SK-N-SH treated with all-trans-retinoic acid at 6 μM for 48 hours (cell line): ENCODE measurements at regions not wholly inside any gene's neighbourhood (a gene's known extent, or its start where the extent isn't known, plus 50 kb on each side); places are given as distances from the start of the nearest gene placed in this dataset.

Experiments used
- ATAC-seq: fragments of 200-7000 bp; cut with Tn5 transposase; 3 replicates; pipeline ENCODE4 v1.9.1; 2020; ENCODE audit warnings: mild to moderate bottlenecking, moderate library complexity
- ARNTL ChIP-seq: fragments of 450-650 bp; formaldehyde crosslinking; IDR thresholded peaks from 2 replicates; pipeline ENCODE4 v1.5.0; 2020; ENCODE audit warnings: low read depth, mild to moderate bottlenecking, moderate library complexity, borderline replicate concordance
- BACH2 ChIP-seq: fragments of 250-450 bp; sonication (Bioruptor Pico); IDR thresholded peaks from 2 replicates; pipeline ENCODE4 v1.9.0; 2021; ENCODE audit warnings: mild to moderate bottlenecking, borderline replicate concordance
- CSDC2 ChIP-seq: fragments of 250-450 bp; sonication (Bioruptor Pico); IDR thresholded peaks from 2 replicates; pipeline ENCODE4 v1.5.0; 2020; ENCODE audit warnings: mild to moderate bottlenecking, moderate library complexity
- ESRRG ChIP-seq: fragments of 250-450 bp; sonication (Bioruptor Pico); IDR thresholded peaks from 2 replicates; pipeline ENCODE4 v1.6.1; 2021; ENCODE audit warnings: mild to moderate bottlenecking
- GLIS3 ChIP-seq: fragments of 250-450 bp; sonication (Bioruptor Pico); IDR thresholded peaks from 2 replicates; pipeline ENCODE4 v1.5.0; 2020; ENCODE audit warnings: mild to moderate bottlenecking, moderate library complexity
- ISL1 ChIP-seq: fragments of 250-450 bp; sonication (Bioruptor Pico); IDR thresholded peaks from 2 replicates; pipeline ENCODE4 v2.1.2; 2022; ENCODE audit warnings: mild to moderate bottlenecking, moderate library complexity
- OSR1 ChIP-seq: fragments of 250-450 bp; sonication (Bioruptor Pico); IDR thresholded peaks from 2 replicates; pipeline ENCODE4 v1.8.0; 2022; ENCODE audit warnings: moderate library complexity, mild to moderate bottlenecking, inconsistent platforms
- POU6F1 ChIP-seq: fragments of 250-450 bp; sonication (Bioruptor Pico); IDR thresholded peaks from 2 replicates; pipeline ENCODE4 v1.8.0; 2021; ENCODE audit warnings: low read depth, mild to moderate bottlenecking, moderate library complexity, borderline replicate concordance
- PPARA ChIP-seq: fragments of 250-450 bp; sonication (Bioruptor Pico); IDR thresholded peaks from 2 replicates; pipeline ENCODE4 v1.5.0; 2020; ENCODE audit warnings: mild to moderate bottlenecking, borderline replicate concordance
- RARB ChIP-seq: fragments of 250-450 bp; sonication (Bioruptor Pico); IDR thresholded peaks from 2 replicates; pipeline ENCODE4 v1.8.0; 2021; ENCODE audit warnings: mild to moderate bottlenecking, moderate library complexity
- SNAI2 ChIP-seq: fragments of 250-450 bp; sonication (Bioruptor Pico); IDR thresholded peaks from 2 replicates; pipeline ENCODE4 v1.5.0; 2020; ENCODE audit warnings: mild to moderate bottlenecking, moderate library complexity
- TCF4 ChIP-seq: fragments of 250-450 bp; sonication (Bioruptor Pico); IDR thresholded peaks from 2 replicates; pipeline ENCODE4 v1.8.0; 2021; ENCODE audit warnings: mild to moderate bottlenecking, moderate library complexity, borderline replicate concordance
- TOX ChIP-seq: fragments of 250-450 bp; sonication (Bioruptor Pico); IDR thresholded peaks from 2 replicates; pipeline ENCODE4 v1.8.0; 2021; ENCODE audit warnings: mild to moderate bottlenecking, moderate library complexity, borderline replicate concordance
- ZC3H10 ChIP-seq: fragments of 250-450 bp; sonication (Bioruptor Pico); IDR thresholded peaks from 2 replicates; pipeline ENCODE4 v1.5.1; 2021; ENCODE audit warnings: mild to moderate bottlenecking, moderate library complexity
- ZFP3 ChIP-seq: fragments of 250-450 bp; sonication (Bioruptor Pico); IDR thresholded peaks from 2 replicates; pipeline ENCODE4 v1.5.0; 2020; ENCODE audit warnings: mild to moderate bottlenecking, moderate library complexity
- ZFP30 ChIP-seq: fragments of 450-650 bp; formaldehyde crosslinking; IDR thresholded peaks from 2 replicates; pipeline ENCODE4 v1.5.0; 2022; ENCODE audit warnings: mild to moderate bottlenecking, moderate library complexity
- ZNF565 ChIP-seq: fragments of 450-650 bp; formaldehyde crosslinking; conservative IDR thresholded peaks from 2 replicates; pipeline ENCODE4 v1.5.0; 2020; ENCODE audit warnings: low read depth, mild to moderate bottlenecking, moderate library complexity
- ZNF70 ChIP-seq: fragments of 450-650 bp; formaldehyde crosslinking; IDR thresholded peaks from 2 replicates; pipeline ENCODE4 v1.5.0; 2020; ENCODE audit warnings: mild to moderate bottlenecking, moderate library complexity
- ZNF8 ChIP-seq: fragments of 450-650 bp; formaldehyde crosslinking; IDR thresholded peaks from 2 replicates; pipeline ENCODE4 v1.5.0; 2020; ENCODE audit warnings: mild to moderate bottlenecking, moderate library complexity
- TF ChIP-seq, protein P1 (sequence below): fragments of 250-450 bp; sonication (Bioruptor Pico); IDR thresholded peaks from 2 replicates; pipeline ENCODE4 v1.8.0; 2020; ENCODE audit warnings: mild to moderate bottlenecking, moderate library complexity, borderline replicate concordance
- TF ChIP-seq, protein P2 (sequence below): fragments of 250-450 bp; sonication (Bioruptor Pico); IDR thresholded peaks from 2 replicates; pipeline ENCODE4 v1.5.1; 2020; ENCODE audit warnings: low read depth, mild to moderate bottlenecking, moderate library complexity
- TF ChIP-seq, protein P3 (sequence below): fragments of 250-450 bp; sonication (Bioruptor Pico); IDR thresholded peaks from 2 replicates; pipeline ENCODE4 v1.5.1; 2021; ENCODE audit warnings: mild to moderate bottlenecking, moderate library complexity
- TF ChIP-seq, protein P4 (sequence below): fragments of 250-450 bp; sonication (Bioruptor Pico); IDR thresholded peaks from 2 replicates; pipeline ENCODE4 v1.5.0; 2020; ENCODE audit warnings: mild to moderate bottlenecking, moderate library complexity

DNA sequence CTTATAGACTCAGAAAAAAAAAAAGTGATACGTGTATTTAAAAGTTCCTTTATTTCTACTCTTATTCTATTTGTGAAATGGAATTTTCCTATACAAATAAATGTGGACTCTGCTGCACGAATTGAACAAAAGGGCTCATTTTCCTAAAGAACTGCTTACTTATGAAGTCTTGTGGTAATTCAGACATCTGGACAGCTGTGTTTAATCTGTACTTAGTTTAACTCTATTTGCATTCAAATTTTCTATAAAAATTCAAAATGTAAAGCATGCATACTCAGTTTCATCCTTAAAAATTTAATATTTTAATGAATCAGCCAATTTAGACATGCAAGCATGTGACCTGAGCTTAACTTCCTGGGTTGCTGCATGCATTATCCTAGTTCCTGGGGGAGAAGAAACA, 118.0 kb upstream of the PCLO start:
- no peak for ATAC-seq
- TF ChIP-seq ISL1 (CRISPR knock-in tag) (no peak), SNAI2 (CRISPR knock-in tag) (no peak), POU6F1 (CRISPR knock-in tag) (no peak), ZFP30 (CRISPR knock-in tag) (no peak), TCF4 (CRISPR knock-in tag) (no peak), ZNF565 (CRISPR knock-in tag) (no peak), GLIS3 (CRISPR knock-in tag) (no peak), CSDC2 (CRISPR knock-in tag) (no peak), BACH2 (CRISPR knock-in tag) (no peak), ZNF8 (CRISPR knock-in tag) (no peak), OSR1 (CRISPR knock-in tag) (no peak), ZC3H10 (no peak), PPARA (CRISPR knock-in tag) (no peak), ZFP3 (CRISPR knock-in tag) (no peak), ARNTL (CRISPR knock-in tag) (no peak), RARB (CRISPR knock-in tag) (no peak)
- TF ChIP-seq, protein P1, sequence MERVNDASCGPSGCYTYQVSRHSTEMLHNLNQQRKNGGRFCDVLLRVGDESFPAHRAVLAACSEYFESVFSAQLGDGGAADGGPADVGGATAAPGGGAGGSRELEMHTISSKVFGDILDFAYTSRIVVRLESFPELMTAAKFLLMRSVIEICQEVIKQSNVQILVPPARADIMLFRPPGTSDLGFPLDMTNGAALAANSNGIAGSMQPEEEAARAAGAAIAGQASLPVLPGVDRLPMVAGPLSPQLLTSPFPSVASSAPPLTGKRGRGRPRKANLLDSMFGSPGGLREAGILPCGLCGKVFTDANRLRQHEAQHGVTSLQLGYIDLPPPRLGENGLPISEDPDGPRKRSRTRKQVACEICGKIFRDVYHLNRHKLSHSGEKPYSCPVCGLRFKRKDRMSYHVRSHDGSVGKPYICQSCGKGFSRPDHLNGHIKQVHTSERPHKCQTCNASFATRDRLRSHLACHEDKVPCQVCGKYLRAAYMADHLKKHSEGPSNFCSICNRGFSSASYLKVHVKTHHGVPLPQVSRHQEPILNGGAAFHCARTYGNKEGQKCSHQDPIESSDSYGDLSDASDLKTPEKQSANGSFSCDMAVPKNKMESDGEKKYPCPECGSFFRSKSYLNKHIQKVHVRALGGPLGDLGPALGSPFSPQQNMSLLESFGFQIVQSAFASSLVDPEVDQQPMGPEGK (CRISPR knock-in tag): no peak
- TF ChIP-seq, protein P2, sequence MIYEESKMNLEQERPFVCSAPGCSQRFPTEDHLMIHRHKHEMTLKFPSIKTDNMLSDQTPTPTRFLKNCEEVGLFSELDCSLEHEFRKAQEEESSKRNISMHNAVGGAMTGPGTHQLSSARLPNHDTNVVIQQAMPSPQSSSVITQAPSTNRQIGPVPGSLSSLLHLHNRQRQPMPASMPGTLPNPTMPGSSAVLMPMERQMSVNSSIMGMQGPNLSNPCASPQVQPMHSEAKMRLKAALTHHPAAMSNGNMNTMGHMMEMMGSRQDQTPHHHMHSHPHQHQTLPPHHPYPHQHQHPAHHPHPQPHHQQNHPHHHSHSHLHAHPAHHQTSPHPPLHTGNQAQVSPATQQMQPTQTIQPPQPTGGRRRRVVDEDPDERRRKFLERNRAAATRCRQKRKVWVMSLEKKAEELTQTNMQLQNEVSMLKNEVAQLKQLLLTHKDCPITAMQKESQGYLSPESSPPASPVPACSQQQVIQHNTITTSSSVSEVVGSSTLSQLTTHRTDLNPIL (CRISPR knock-in tag): no peak

GRCh38 chr7:83276250-83276649, 113.6 kb upstream of the PCLO start:
- TF ChIP-seq SNAI2 (CRISPR knock-in tag) (no peak), GLIS3 (CRISPR knock-in tag) (no peak), CSDC2 (CRISPR knock-in tag) (no peak), RARB (CRISPR knock-in tag) (no peak), TCF4 (CRISPR knock-in tag) (no peak), OSR1 (CRISPR knock-in tag) (no peak), ZNF565 (CRISPR knock-in tag) (no peak), ESRRG (CRISPR knock-in tag) (no peak), ZNF70 (CRISPR knock-in tag) (no peak), ZC3H10 (no peak), TOX (CRISPR knock-in tag) (no peak), ZFP3 (CRISPR knock-in tag) (no peak), ISL1 (CRISPR knock-in tag) (no peak), BACH2 (CRISPR knock-in tag) (no peak), ZNF8 (CRISPR knock-in tag) (no peak)
- TF ChIP-seq, protein P1 (CRISPR knock-in tag): no peak
- TF ChIP-seq, protein P2 (CRISPR knock-in tag): no peak
- TF ChIP-seq, protein P3, sequence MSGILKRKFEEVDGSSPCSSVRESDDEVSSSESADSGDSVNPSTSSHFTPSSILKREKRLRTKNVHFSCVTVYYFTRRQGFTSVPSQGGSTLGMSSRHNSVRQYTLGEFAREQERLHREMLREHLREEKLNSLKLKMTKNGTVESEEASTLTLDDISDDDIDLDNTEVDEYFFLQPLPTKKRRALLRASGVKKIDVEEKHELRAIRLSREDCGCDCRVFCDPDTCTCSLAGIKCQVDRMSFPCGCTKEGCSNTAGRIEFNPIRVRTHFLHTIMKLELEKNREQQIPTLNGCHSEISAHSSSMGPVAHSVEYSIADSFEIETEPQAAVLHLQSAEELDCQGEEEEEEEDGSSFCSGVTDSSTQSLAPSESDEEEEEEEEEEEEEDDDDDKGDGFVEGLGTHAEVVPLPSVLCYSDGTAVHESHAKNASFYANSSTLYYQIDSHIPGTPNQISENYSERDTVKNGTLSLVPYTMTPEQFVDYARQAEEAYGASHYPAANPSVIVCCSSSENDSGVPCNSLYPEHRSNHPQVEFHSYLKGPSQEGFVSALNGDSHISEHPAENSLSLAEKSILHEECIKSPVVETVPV (CRISPR knock-in tag): no peak
- TF ChIP-seq, protein P4, sequence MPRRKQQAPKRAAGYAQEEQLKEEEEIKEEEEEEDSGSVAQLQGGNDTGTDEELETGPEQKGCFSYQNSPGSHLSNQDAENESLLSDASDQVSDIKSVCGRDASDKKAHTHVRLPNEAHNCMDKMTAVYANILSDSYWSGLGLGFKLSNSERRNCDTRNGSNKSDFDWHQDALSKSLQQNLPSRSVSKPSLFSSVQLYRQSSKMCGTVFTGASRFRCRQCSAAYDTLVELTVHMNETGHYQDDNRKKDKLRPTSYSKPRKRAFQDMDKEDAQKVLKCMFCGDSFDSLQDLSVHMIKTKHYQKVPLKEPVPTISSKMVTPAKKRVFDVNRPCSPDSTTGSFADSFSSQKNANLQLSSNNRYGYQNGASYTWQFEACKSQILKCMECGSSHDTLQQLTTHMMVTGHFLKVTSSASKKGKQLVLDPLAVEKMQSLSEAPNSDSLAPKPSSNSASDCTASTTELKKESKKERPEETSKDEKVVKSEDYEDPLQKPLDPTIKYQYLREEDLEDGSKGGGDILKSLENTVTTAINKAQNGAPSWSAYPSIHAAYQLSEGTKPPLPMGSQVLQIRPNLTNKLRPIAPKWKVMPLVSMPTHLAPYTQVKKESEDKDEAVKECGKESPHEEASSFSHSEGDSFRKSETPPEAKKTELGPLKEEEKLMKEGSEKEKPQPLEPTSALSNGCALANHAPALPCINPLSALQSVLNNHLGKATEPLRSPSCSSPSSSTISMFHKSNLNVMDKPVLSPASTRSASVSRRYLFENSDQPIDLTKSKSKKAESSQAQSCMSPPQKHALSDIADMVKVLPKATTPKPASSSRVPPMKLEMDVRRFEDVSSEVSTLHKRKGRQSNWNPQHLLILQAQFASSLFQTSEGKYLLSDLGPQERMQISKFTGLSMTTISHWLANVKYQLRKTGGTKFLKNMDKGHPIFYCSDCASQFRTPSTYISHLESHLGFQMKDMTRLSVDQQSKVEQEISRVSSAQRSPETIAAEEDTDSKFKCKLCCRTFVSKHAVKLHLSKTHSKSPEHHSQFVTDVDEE (CRISPR knock-in tag): no peak
- TF ChIP-seq, all 23 proteins: peak for 0
- ATAC-seq: no peak
